ENCODE measurements at regions not wholly inside any gene's neighbourhood (a gene's known extent, or its start where the extent isn't known, plus 50 kb on each side); places are given as distances from the start of the nearest gene placed in this dataset.

GRCh38 chr5:68962757-68963484 lies 130.9 kb upstream of the SLC30A5 start:
- Mint-ChIP-seq H3K4me3 (no peak overlapping the region), H3K36me3 (no peaks in the 10 kb centered on the region), H3K27me3 (peaks cover 0 to under 1% of the 10 kb centered on the region in 2 donors), H3K4me1 (peaks cover 0 to 5% of the 10 kb centered on the region in 2 donors), H3K9me3 (no peaks in the 10 kb centered on the region), H3K27ac (no peak overlapping the region)
- DNase-seq, result peak; percentile 1
- ATAC-seq (replicated peaks), result peak in 1 of 2 donors; percentile 33

GRCh38 chr5:68964679-68965078 lies 129.1 kb upstream of the SLC30A5 start:
- no peak overlapping the region for H3K27ac Mint-ChIP-seq
- H3K4me3 Mint-ChIP-seq, result no peak overlapping the region
- peaks cover 0 to 4% of the 10 kb centered on the region in 2 donors for H3K27me3 Mint-ChIP-seq
- DNase-seq (no peak), ATAC-seq (replicated peaks) (no peak)
- peaks cover 0 to 5% of the 10 kb centered on the region in 2 donors for H3K4me1 Mint-ChIP-seq
- no peaks in the 10 kb centered on the region for H3K36me3 Mint-ChIP-seq
- H3K9me3 Mint-ChIP-seq, result no peaks in the 10 kb centered on the region

GRCh38 chr5:68965926-68966325 lies 127.9 kb upstream of the SLC30A5 start:
- no peak overlapping the region for H3K27ac Mint-ChIP-seq
- no peak overlapping the region for H3K4me3 Mint-ChIP-seq
- DNase-seq, result no peak
- H3K27me3 Mint-ChIP-seq, result peaks cover 4 to 14% of the 10 kb centered on the region in 2 donors
- no peak for ATAC-seq (replicated peaks)
- H3K4me1 Mint-ChIP-seq, result peaks cover 0 to 2% of the 10 kb centered on the region in 2 donors
- H3K9me3 Mint-ChIP-seq, result no peaks in the 10 kb centered on the region
- no peaks in the 10 kb centered on the region for H3K36me3 Mint-ChIP-seq

- H3K9me3 Mint-ChIP-seq, result no peaks in the 10 kb centered on the region
- no peak overlapping the region for H3K27ac Mint-ChIP-seq
- ATAC-seq (replicated peaks), result no peak
- peaks cover 10 to 21% of the 10 kb centered on the region in 2 donors for H3K27me3 Mint-ChIP-seq
- DNase-seq, result no peak
- peaks cover 0 to 2% of the 10 kb centered on the region in 2 donors for H3K4me1 Mint-ChIP-seq
- H3K4me3 Mint-ChIP-seq, result no peak overlapping the region
- H3K36me3 Mint-ChIP-seq, result no peaks in the 10 kb centered on the region
These were observed 127.2 kb upstream of the SLC30A5 start for GRCh38 chr5:68966596-68966995.

- Mint-ChIP-seq H3K27ac (no peak overlapping the region), H3K4me1 (no peaks in the 10 kb centered on the region), H3K27me3 (peaks cover 16 to 29% of the 10 kb centered on the region in 2 donors), H3K36me3 (no peaks in the 10 kb centered on the region), H3K9me3 (peaks cover under 1% of the 10 kb centered on the region in 2 donors), H3K4me3 (no peak overlapping the region)
- ATAC-seq (replicated peaks) (no peak), DNase-seq (no peak)
These were observed 125.4 kb upstream of the SLC30A5 start for GRCh38 chr5:68968429-68968828.

- peaks cover under 1 to 2% of the 10 kb centered on the region in 2 donors for H3K36me3 Mint-ChIP-seq
- no peak overlapping the region for H3K4me3 Mint-ChIP-seq
- ATAC-seq (replicated peaks) (no peak), DNase-seq (no peak)
- H3K27ac Mint-ChIP-seq, result no peak overlapping the region
- peaks cover 6% of the 10 kb centered on the region in 2 donors for H3K9me3 Mint-ChIP-seq
- peaks cover 30 to 39% of the 10 kb centered on the region in 2 donors for H3K27me3 Mint-ChIP-seq
- no peaks in the 10 kb centered on the region for H3K4me1 Mint-ChIP-seq
These were observed 123.2 kb upstream of the SLC30A5 start for GRCh38 chr5:68970617-68971016.

GRCh38 chr5:68973696-68974095 lies 120.1 kb upstream of the SLC30A5 start:
- H3K4me3 Mint-ChIP-seq, result no peak overlapping the region
- H3K4me1 Mint-ChIP-seq, result no peaks in the 10 kb centered on the region

GRCh38 chr5:68983043-68983442 lies 110.8 kb upstream of the SLC30A5 start:
- Mint-ChIP-seq H3K36me3 (peaks cover 0 to 4% of the 10 kb centered on the region in 2 donors), H3K27ac (no peak overlapping the region), H3K27me3 (peaks cover 20 to 30% of the 10 kb centered on the region in 2 donors), H3K4me1 (no peaks in the 10 kb centered on the region), H3K4me3 (no peak overlapping the region), H3K9me3 (peaks cover 7 to 16% of the 10 kb centered on the region in 2 donors)
- DNase-seq (no peak), ATAC-seq (replicated peaks) (no peak)

More at GRCh38 chr5:68973696-68974095, 120.1 kb upstream of the SLC30A5 start:
- ATAC-seq (replicated peaks) (no peak), DNase-seq (no peak)
- Mint-ChIP-seq H3K36me3 (peaks cover 5 to 10% of the 10 kb centered on the region in 2 donors), H3K9me3 (peaks cover 14 to 19% of the 10 kb centered on the region in 2 donors), H3K27me3 (peaks cover 43 to 48% of the 10 kb centered on the region in 2 donors), H3K27ac (no peak overlapping the region)

GRCh38 chr5:68983959-68984358 lies 109.9 kb upstream of the SLC30A5 start:
- H3K9me3 Mint-ChIP-seq, result peaks cover 7 to 12% of the 10 kb centered on the region in 2 donors
- peaks cover 14 to 23% of the 10 kb centered on the region in 2 donors for H3K27me3 Mint-ChIP-seq
- H3K4me1 Mint-ChIP-seq, result no peaks in the 10 kb centered on the region
- no peak overlapping the region for H3K4me3 Mint-ChIP-seq
- DNase-seq, result no peak
- peaks cover 0 to 1% of the 10 kb centered on the region in 2 donors for H3K36me3 Mint-ChIP-seq
- no peak for ATAC-seq (replicated peaks)
- no peak overlapping the region for H3K27ac Mint-ChIP-seq

GRCh38 chr5:68991279-68992084 lies 102.3 kb upstream of the SLC30A5 start:
- no peak overlapping the region for H3K4me3 Mint-ChIP-seq
- H3K9me3 Mint-ChIP-seq, result no peaks in the 10 kb centered on the region
- no peak for DNase-seq
- H3K36me3 Mint-ChIP-seq, result no peaks in the 10 kb centered on the region
- ATAC-seq (replicated peaks), result no peak
- no peak overlapping the region for H3K27ac Mint-ChIP-seq
- peaks cover 6 to 7% of the 10 kb centered on the region in 2 donors for H3K27me3 Mint-ChIP-seq
- H3K4me1 Mint-ChIP-seq, result no peaks in the 10 kb centered on the region

- H3K4me3 Mint-ChIP-seq, result no peak overlapping the region
- ATAC-seq (replicated peaks), result no peak
- no peaks in the 10 kb centered on the region for H3K4me1 Mint-ChIP-seq
- H3K9me3 Mint-ChIP-seq, result no peaks in the 10 kb centered on the region
- DNase-seq, result no peak
- H3K27ac Mint-ChIP-seq, result no peak overlapping the region
- no peaks in the 10 kb centered on the region for H3K36me3 Mint-ChIP-seq
- H3K27me3 Mint-ChIP-seq, result peaks cover 16 to 22% of the 10 kb centered on the region in 2 donors
These were observed 99.2 kb upstream of the SLC30A5 start for GRCh38 chr5:68994645-68995044.

GRCh38 chr5:68995845-68996545 lies 97.8 kb upstream of the SLC30A5 start:
- Mint-ChIP-seq H3K9me3 (no peaks in the 10 kb centered on the region), H3K27me3 (peaks cover 12 to 22% of the 10 kb centered on the region in 2 donors), H3K4me1 (no peaks in the 10 kb centered on the region), H3K27ac (no peak overlapping the region), H3K4me3 (no peak overlapping the region), H3K36me3 (no peaks in the 10 kb centered on the region)
- ATAC-seq (replicated peaks) (no peak), DNase-seq (no peak)

GRCh38 chr5:68999181-68999580 lies 94.6 kb upstream of the SLC30A5 start:
- ATAC-seq (replicated peaks) (no peak), DNase-seq (no peak)
- Mint-ChIP-seq H3K9me3 (no peaks in the 10 kb centered on the region), H3K4me3 (no peak overlapping the region), H3K27me3 (peaks cover 18 to 27% of the 10 kb centered on the region in 2 donors), H3K4me1 (no peaks in the 10 kb centered on the region), H3K36me3 (no peaks in the 10 kb centered on the region), H3K27ac (no peak overlapping the region)

GRCh38 chr5:69000216-69000919 lies 93.4 kb upstream of the SLC30A5 start:
- Mint-ChIP-seq H3K27ac (no peak overlapping the region), H3K9me3 (no peaks in the 10 kb centered on the region), H3K27me3 (peaks cover 23 to 38% of the 10 kb centered on the region in 2 donors), H3K4me3 (no peak overlapping the region), H3K36me3 (no peaks in the 10 kb centered on the region), H3K4me1 (no peaks in the 10 kb centered on the region)
- ATAC-seq (replicated peaks) (no peak), DNase-seq (no peak)
